ENCODE measurements at regions not wholly inside any gene's neighbourhood (a gene's known extent, or its start where the extent isn't known, plus 50 kb on each side); places are given as distances from the start of the nearest gene placed in this dataset.

- DNase-seq = no peak
- H2AK5ac ChIP-seq (ENCODE audit: insufficient read length, low read length) = no peak overlapping the region
- H3K23me2 ChIP-seq (ENCODE audit: insufficient read length, low read depth, low read length, poor library complexity, severe bottlenecking) = no peaks in the 10 kb centered on the region
- Mint-ChIP-seq H3K9me3 (no peaks in the 10 kb centered on the region), H3K4me3 (no peak overlapping the region), H3K4me1 (peaks cover 0 to 2% of the 10 kb centered on the region in 2 experiments; a peak in 1 of 4 replicates), H3K27me3 (ENCODE audit: low read depth) (no peaks in the 10 kb centered on the region), H3K36me3 (ENCODE audit: insufficient read depth in 1 of 3, low read depth in 3 of 3) (no peaks in the 10 kb centered on the region), H3K27ac (no peak overlapping the region)
- no peak overlapping the region for H3K18ac ChIP-seq (ENCODE audit: insufficient read length, low read depth, low read length)
- H2BK120ac ChIP-seq (ENCODE audit: low read depth, low read length, poor library complexity, severe bottlenecking) = no peak overlapping the region
- no peak overlapping the region for H2BK12ac ChIP-seq (ENCODE audit: insufficient read length, low read depth, low read length)
- no peak overlapping the region for H4K8ac ChIP-seq (replicated peaks; ENCODE audit: insufficient read length, low read depth, low read length)
- H3K14ac ChIP-seq (ENCODE audit: insufficient read depth, low read length) = no peak overlapping the region
- no peak overlapping the region for H2BK20ac ChIP-seq (ENCODE audit: low read depth, low read length, poor library complexity, severe bottlenecking)
- H3K27me3 ChIP-seq (ENCODE audit: insufficient read depth, low read length) = no peaks in the 10 kb centered on the region
- no peak overlapping the region for H3K4ac ChIP-seq (ENCODE audit: low read depth, low read length)
- no peak overlapping the region for H2BK15ac ChIP-seq (ENCODE audit: low read depth, low read length)
- H4K20me1 ChIP-seq (ENCODE audit: control insufficient read depth, insufficient read depth, insufficient read length) = no peaks in the 10 kb centered on the region
- no peak overlapping the region for H3K27ac ChIP-seq (ENCODE audit: insufficient read length, low read depth, low read length)
- no peak overlapping the region for H2AFZ ChIP-seq (ENCODE audit: low read length)
- no CpG with 5 or more reads among the region's 3 CpGs for WGBS (ENCODE audit: extremely low coverage, insufficient read length, low lambda C conversion rate)
- H3T11ph ChIP-seq (ENCODE audit: low read length) = no peak overlapping the region
- no peak overlapping the region for H3K9ac ChIP-seq (ENCODE audit: extremely low read depth, insufficient read length, low read length)
- no peaks in the 10 kb centered on the region for H3K79me2 ChIP-seq (ENCODE audit: insufficient read depth, low read length)
- H3K56ac ChIP-seq (ENCODE audit: insufficient read length, low read depth, low read length) = no peak overlapping the region
- no peak overlapping the region for H4K91ac ChIP-seq (ENCODE audit: insufficient read length, low read depth, low read length)
- no peaks in the 10 kb centered on the region for H3K79me1 ChIP-seq (ENCODE audit: insufficient read depth, low read depth, low read length, poor library complexity, severe bottlenecking)
- H4K5ac ChIP-seq (ENCODE audit: insufficient read length, low read depth, low read length) = no peak overlapping the region
- no peaks in the 10 kb centered on the region for H3K4me1 ChIP-seq (ENCODE audit: insufficient read depth, low read length)
- TF ChIP-seq CTCF (conservative IDR thresholded peaks at IDR 0.05) = no peak
- no peak overlapping the region for H2BK5ac ChIP-seq (ENCODE audit: insufficient read length, low read length)
- no peak overlapping the region for H3K23ac ChIP-seq (ENCODE audit: insufficient read length, low read depth, low read length)
- no peaks in the 10 kb centered on the region for H3K9me3 ChIP-seq (ENCODE audit: control insufficient read depth, low read depth, low read length)
- no peak overlapping the region for H3K4me2 ChIP-seq (ENCODE audit: insufficient read depth, insufficient read length, low read length)
These were observed 55.9 kb upstream of the CAV2 start for GRCh38 chr7:116443646-116444045.

Measured in H9 (cell line).